HG02840 (cell line): ENCODE measurements at regions not wholly inside any gene's neighbourhood (a gene's known extent, or its start where the extent isn't known, plus 50 kb on each side); places are given as distances from the start of the nearest gene placed in this dataset.
"Not testable (repeated sequence)": the region's sequence is repeated elsewhere in the genome, so short reads cannot be mapped to it uniquely, and the experiment has no call there.

Experiments used
- ATAC-seq: cut with Tn5 transposase; IDR thresholded peaks from one replicate; pipeline ENCODE4 v1.9.1; 2021; ENCODE audit warnings: mild to moderate bottlenecking, moderate library complexity, moderate number of reproducible peaks; ENCODE audit not compliant: unreplicated experiment, low FRiP score

DNA sequence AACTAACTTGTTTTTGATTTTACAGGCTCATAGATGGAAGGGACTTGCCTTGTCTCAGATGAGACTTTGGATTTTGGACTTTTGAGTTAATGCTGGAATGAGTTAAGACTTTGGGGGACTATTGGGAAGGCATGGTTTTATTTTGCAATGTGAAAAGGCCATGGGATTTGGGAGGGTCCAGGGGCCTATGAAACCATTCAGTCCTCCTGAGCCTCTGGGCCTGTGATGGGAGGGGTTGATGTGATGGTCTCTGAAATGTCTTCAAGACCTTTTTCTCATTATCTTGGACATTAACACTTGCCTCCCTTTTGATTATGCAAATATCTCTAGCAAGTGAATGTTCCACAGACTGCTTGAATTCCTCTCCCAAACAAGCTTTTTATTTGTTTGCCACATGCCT lies 346.0 kb upstream of the DIPK2B start:
- ATAC-seq: not testable (repeated sequence)

DNA sequence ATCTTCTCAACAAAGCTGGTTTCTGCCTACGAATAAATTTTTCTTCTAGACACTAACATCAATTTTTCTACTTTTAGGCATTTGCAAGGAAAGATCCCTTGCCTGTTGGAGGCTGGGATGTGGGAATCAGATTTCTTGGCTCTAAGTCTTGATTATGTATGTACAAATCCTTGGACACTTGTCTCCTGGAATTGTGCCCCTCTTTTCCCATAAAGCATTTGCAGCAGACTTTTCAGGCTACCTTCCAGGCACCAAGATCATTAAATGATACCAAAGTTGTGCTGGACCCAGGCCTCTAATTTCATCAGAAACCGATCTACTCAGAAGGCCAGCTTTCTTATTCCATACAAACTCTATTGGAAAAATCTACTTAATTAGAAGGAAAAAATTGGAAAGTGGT lies 339.5 kb upstream of the DIPK2B start:
- no peak for ATAC-seq

DNA sequence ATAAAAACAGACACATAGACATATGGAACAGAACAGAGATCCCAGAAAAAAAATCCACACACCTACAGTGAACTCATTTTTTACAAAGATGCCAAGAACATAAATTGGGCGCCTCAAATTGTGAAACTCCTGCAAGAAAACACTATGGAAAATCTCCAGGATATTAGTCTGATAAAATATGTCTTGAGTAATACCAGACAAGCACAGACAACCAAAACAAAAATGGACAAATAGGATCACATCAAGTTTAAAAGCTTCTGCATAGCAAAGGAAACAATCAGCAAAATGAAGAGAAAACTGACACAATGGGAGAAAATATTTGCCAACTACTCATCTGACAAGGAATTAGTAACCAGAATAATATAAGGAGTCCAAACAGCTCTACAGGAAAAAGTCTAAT lies 337.3 kb upstream of the DIPK2B start:
- no peak for ATAC-seq

DNA sequence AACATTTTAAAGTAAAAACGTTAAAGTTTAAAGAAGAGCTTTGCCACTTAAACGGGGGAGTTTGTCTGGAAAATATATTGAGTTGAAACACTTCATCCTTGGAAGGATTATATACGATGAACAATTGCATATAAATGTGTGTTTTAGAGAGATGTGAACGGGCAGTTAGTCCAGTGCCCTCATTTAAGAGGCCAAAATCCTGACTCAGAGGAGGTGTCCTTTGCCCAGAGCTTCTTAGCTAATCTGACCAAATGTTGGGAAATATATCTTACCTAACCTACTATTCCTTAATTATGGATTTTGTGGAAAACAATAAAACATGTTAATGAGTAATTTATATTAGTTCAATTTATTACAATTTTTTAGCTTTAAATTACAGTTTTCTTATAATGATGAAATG lies 327.2 kb upstream of the DIPK2B start:
- no peak for ATAC-seq

DNA sequence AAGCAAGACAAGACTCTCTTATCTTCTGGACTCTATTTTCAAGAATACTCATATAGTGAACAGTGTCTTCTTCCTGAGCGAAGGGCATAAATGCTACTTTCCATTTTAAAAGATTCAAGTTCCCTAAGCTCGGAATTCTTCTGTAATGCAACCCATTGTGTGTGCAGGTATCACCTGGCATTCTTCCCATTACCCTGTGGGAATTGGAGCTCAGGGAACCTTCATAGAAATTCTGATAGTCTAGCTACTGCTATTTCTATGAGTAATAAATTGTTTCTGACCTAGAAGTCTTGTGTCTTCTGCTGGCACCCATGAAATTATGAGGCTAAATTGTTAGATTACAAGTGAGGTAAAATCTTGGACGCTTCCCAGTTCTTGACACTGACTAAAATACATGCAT lies 324.1 kb upstream of the DIPK2B start:
- no peak for ATAC-seq

DNA sequence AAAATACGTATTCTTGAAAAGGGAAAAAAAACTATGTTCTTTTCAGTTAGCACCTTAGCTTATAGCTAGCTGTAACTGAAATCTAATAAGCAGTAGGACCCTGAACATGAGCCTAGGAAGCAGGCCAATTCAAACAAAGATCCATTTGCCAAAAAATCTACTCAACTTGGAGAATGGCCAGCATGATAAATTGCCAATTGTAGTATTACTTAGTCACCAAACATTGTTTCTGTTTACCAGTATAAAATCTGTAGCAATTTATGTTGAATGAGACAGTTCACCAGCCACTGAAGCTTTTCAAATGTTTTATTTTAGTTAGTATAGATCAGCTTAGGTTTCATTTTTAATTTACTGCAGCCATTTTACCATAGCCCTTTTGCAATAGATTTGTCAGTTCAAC lies 323.6 kb upstream of the DIPK2B start:
- ATAC-seq: no peak

DNA sequence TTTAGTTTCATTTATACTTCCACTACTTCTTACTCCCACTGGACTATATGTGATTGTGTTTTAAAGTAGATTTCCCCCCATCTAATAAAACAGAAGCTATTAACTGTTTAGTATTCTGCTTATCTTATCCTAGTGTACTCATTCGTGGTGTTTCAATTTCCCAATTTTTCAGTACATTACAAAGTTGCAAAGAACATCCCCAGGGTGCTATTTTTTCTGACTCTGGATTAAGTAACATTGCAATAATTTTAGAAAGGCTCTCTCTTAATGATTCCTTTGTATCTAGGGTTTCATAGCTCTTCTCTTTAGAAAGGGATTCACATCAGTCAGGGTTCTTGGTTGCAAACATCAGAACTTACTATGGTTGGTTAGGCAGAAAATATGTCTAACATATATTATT lies 317.9 kb upstream of the DIPK2B start:
- ATAC-seq: no peak

DNA sequence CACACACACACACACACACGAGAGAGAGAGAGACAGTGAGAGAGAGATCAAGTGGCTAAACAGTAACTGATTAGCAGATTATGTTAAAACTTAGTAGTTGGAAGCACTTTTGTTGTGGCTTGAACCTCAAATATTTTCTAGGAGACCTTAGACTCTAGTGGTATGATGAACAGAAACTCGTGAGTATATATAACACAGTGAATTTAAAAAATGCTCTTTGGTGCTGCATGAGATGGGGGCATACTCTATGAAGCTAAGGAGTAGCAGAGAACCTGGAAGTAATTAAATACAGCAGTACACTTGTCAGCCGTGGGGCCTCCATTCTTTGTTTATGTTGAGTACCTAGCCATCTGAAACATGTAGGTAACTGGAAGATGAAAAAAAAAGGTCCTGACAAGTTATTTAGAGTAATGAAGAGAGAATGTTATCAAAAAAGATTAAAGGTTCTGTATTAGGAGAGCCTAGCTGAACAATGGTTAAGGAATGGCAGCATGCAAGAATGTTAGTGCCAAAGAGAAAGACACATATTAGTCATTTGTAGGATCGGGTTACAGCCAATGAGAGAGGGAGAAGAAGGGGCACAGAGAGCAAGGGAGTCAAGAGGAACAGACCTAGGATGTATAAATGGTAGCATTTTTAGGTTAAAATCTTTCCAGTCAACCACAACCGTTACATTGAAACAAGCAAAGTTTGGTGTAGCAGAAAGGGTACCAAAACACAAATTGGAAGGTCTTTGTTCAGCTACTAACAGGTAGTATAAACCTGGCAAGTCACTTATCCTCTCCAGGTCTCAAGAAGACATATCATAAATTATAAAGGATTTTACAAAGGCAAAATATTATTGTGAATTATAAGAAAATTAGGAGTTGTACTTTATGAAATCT lies 316.7 kb upstream of the DIPK2B start:
- no peak for ATAC-seq

DNA sequence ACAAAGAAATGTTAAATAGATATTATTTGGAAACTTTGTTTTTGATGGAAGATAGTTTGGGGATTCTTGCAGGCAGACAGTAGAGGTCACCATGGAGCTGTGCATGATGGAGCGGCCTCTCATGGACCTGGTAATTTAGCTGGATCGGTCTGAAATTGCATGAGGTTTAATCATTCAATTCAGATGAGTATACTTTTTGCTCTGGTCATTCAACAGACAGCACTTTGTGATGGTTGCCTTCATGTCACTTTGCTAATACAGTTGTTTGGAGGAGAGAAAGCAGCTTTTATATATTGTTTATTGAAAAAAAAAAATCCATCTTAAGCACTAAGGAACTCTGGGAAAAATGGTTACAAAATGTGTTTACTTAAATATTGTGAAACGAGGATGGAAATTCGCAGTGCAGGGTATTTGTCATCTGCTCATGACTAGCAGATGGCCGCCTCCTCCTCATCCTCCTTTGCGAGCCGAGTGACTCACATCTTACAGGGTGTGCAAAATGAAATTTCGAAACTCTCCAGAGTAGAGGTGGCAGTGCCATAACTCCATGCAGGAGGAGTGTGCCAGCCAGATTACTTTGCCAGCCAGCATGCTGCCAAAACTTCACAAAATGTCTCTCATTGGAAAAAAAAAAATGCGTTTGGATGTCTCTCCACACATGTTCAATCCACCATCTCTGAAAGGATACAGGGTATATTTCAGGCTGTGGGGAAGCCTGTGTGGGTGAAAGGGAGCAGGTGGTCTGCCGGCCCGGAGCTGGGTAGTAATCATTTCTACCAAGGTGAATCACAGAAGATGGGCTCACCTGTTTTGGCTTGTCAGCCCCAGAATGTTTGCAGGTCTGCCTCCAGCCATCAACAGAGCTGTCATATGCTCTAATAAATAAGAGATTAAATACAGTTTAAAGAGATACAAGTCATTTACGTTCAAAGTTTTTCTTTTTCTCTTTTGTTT lies 314.9 kb upstream of the DIPK2B start:
- ATAC-seq: no peak

DNA sequence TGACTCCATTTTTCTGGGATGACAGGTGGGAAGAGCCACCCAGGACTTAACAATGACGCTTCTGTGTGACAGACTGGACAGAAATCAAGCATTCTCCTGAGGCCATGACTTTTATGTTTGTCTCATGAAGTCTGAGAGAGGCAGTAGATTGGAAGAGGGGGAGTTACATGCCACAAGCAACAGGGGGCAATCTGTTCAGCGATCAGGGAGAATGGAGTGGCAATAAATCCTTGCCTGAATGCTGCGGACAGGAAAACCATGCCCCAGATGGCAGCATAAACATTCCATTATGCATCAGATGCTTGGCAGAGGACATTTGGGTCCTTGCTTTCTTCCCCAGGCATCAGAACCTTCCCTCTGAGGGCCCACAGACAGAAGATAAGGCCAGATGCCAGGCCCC lies 312.4 kb upstream of the DIPK2B start:
- ATAC-seq: no peak

DNA sequence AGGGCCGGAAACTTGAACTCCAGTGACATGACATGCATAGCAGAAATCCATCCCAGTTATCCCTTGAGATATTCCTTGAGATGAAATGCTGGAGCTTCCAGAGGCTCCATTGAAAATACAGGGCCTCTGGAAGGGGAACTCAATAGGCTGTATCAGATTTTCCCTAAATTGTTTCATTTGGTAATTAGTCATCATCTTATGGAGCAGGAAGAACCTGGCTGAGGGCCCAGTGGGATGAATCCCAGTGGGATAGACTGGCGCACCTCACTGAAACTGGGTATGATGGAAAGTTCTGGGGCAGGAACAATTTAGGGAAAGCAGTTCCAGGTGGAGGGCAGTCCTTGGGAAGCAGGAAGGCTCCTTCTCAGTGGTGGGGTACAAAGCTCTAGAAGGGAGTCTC lies 307.8 kb upstream of the DIPK2B start:
- no peak for ATAC-seq

DNA sequence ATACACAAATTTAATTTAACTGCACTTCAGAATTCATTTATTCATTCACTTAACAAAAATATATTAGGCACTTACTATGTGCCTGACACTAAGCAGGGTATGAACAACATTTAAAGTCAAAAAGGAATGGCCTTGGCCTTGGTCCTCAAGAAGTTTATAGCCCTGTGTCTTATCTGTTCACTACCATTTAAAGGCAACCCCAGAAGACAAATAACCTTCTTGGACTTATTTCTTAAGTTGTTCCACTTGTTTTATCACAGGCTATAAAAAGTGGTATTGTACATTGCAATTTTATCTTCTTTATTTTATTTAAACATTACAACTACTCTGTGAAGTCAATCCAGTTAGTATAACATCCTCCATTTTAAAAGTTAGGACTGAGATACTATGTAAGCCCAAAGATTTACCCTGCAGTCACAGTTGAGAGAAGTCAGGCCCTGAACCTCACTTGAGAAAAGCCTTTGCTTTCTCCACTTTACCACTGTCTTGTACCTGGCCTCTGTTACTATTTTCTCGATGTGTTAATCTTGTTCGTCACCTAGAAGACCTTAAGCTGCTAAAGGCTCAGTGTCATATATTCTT lies 305.6 kb upstream of the DIPK2B start:
- ATAC-seq: no peak

DNA sequence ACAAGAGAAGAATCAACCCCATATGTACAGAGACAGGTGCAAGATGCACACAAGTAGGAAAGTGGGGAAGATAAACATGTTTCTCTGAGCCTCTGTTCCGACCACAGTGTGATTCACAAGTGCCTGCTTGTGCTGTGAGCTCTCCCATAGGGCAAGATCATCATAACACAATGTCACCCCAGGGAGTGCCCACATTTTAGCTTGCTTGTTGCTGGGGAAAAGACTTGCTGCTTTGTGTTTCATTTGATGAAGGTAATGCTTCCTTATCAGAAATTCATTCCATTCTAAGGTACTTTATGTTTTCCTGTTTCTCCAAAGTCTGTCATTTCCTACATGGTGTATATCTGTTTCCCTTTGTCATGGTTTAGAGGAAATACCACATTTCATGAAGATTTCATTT lies 304.5 kb upstream of the DIPK2B start:
- ATAC-seq: no peak

DNA sequence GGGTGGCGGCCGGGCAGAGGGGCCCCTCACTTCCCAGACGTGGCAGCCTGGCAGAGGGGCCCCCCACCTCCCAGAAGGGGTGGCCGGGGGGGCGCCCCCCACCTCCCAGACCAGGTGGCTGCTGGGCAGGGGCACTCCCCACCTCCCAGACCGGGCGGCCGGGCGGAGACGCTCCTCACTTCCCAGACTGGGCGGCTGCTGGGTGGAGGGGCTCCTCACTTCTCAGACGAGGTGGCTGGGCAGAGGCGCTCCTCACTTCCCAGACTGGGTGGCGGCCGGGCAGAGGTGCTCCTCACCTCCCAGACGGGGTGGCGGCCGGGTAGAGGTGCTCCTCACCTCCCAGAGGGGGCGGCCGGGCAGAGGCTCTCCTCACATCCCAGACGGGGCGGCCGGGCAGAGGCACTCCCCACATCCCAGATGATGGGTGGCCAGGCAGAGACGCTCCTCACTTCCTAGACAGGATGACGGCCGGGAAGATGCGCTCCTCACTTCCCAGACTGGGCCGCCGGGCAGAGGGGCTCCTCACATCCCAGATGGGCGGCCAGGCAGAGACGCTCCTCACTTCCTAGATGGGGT lies 303.2 kb upstream of the DIPK2B start:
- ATAC-seq: not testable (repeated sequence)

DNA sequence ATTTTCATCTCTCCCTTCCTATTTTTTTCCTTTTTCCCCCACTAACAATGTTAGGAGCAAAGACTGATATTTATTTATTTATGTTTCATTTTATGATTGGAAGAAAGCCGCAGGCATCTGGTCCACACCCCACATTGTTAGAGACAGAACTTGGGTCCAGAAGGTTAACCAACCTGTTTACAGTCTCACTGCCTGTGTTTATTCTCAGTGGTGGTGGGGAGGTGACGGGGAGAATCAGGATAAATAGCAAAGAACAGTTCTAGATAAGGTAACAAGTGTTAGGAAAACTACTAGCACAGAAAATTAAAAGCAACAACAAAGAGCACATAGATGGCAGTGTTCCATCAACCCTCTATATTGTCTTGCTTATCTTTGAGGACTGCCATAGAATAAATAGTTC lies 301.7 kb upstream of the DIPK2B start:
- no peak for ATAC-seq

DNA sequence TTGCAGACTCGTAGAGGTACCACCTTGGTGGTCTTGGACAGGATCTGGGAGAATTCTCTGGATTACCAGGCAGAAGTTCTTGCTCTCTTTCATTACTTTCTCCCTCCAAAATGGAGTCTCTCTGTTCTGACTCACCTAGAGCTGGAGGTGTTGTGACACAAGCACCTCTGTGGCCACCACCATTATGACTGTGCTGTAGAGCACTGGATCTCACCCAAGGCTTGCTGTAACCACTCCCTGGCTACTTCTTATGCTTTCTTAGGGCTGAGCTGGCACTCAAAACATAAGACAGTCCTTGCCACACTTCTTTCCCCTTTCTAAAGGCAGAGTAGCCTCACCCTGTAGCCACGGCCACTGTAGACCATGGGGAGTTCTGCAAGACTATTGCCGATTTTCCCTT lies 296.6 kb upstream of the DIPK2B start:
- ATAC-seq: no peak

DNA sequence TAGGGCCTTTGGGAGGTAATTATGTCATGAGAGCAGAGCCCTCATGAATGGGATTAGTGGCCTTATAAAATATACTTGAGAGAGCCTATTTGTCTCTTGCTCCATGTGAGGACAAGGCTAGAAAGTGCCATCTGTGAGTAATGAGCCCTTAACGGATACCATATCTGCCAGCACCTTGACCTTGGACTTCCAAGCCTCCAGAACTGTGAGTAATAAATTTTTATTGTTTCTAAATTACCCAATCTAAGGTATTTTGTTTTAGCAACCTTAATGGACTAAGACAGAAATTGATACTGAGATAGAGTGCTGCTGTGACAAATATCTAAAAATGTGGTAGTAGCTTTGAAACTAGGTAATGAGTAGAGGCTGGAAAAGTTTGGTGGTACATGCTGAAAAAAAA lies 285.0 kb upstream of the DIPK2B start:
- ATAC-seq: no peak

DNA sequence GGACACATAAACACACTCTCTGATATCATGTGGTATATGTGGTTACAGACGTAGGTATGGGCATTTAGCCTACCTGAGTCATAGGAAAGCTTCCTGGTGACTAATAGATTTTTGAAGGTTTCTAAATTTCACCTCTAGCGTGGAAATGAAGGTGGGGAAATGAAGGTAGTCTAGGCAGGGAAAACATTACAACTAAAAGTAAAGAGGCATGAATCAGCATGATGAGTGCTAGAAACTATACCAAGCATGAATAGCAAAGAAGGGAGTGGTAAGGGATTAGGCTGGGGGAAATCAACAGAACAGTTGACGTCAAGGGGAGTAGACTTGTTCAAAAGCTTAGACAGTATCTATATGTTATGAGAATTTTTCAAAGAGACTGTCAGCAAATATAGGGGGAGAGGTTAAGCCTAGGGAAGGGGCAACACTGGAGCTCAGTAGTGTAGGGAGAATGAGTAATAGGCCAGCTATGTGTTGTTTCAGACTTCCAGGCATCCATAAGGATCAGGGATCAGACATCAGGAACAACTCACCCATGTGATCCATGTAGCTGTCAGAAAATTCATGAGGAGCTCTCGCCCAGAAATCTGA lies 279.3 kb upstream of the DIPK2B start:
- no peak for ATAC-seq

DNA sequence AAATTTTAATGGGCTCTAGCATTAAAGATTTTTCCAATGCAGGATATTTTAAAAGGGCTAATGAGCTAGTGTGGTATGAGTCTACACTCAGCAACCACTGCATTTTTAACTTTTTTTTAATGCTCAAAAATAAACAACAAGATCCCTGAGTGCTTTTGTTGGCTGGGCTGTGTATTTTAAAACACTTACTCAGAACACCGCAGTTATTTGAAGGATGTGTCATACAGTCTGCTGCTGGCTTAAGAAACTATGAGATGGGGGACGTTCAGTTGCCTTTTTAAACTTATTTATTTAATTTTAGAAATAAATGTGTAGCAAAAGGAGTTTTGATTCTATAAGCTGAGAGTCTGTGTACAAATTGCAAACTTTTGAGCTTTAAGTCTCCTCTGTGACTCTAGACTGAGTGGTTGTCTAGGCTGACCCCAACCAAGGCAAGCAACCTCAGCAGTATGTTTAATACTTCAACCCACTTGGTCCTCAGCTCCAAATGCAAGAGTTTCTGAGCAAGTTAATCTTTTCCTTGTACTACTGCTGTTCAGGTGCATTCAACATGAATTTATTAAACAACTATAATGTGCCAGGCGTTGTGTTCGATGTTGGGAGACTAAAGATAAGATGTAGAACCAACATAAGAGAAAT lies 278.6 kb upstream of the DIPK2B start:
- no peak for ATAC-seq

DNA sequence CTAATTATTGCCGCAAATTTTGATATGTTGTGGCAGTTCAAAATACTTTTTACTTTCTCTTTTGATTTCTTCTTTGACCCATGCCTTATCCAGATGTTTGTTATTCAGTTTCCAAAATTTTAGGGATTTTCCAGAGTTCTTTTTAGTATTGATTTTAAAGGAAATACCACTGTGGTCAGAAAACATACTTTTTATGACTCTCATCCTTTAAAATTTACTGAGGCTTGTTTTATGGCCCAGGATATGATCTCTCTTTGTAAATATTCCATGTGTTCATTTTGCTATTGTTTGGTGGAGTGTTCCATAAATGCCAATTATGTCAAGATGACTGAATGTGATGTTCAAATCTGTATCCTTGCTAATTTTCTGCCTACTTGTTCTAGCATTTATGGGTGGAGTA lies 272.3 kb upstream of the DIPK2B start:
- ATAC-seq: no peak
